Suppressor macrophage treated with lipopolysaccharide for 1 hour (primary cell): ENCODE measurements at regions not wholly inside any gene's neighbourhood (a gene's known extent, or its start where the extent isn't known, plus 50 kb on each side); places are given as distances from the start of the nearest gene placed in this dataset.
A peak's percentile ranks its signal among the peaks of the same experiment; 100 is the strongest.

Experiments used
- DNase-seq, 3 donors: peaks; one replicate each; pipeline ENCODE4 v3.0.0-alpha.2; 2020 to 2022

DNA sequence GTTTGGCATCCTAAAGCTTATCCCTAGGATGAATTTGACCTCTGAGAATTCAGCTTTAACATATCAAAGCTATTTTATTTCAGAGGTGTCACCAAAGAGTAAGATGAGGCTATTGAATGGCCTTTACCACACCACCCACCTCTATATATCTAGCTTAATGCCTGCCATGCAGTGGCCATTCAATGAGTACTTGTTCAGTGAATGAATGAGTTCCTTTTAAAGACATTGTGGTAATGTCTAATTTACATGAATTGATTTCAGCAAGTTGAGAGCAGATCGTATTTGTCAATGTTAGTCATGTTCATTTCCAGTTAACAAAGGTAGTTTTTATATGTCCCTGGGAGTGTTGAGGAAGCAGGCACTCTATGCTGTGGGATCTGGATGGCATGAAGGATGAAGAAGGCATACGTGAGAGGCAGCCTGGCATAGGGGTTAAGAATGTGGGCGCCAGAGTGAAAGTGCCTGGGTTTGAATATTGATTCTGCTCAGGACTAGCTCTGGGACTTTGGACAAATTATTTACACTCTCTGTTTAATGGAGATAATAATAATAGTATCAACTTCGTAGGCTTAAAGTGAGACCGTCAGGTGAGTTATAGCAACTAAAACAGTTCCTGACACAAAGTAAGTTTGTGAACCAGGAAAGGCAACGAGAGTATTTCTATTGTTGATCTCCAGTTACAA, 434.1 kb upstream of the CHST9 start:
- no peak for DNase-seq

DNA sequence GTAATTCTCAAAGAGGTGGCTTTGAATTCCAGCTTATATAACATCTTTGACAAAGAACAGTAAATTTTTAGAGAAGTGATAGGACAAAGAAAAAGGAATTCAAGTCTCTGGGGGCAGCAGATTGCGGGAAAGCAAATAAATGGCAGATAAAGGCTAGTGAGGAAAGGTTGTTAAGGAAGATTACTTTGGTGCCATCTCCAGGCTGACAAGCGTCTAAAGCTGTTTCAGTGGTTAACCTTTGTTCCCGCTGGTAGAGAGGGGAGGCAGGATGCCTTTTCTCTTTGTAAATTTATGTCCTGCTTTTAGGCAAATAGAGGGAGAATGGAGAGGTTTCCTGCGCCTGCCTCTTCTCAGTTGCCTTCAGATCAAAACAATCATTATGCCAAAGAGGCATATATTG, 431.2 kb upstream of the CHST9 start:
- DNase-seq = no peak

DNA sequence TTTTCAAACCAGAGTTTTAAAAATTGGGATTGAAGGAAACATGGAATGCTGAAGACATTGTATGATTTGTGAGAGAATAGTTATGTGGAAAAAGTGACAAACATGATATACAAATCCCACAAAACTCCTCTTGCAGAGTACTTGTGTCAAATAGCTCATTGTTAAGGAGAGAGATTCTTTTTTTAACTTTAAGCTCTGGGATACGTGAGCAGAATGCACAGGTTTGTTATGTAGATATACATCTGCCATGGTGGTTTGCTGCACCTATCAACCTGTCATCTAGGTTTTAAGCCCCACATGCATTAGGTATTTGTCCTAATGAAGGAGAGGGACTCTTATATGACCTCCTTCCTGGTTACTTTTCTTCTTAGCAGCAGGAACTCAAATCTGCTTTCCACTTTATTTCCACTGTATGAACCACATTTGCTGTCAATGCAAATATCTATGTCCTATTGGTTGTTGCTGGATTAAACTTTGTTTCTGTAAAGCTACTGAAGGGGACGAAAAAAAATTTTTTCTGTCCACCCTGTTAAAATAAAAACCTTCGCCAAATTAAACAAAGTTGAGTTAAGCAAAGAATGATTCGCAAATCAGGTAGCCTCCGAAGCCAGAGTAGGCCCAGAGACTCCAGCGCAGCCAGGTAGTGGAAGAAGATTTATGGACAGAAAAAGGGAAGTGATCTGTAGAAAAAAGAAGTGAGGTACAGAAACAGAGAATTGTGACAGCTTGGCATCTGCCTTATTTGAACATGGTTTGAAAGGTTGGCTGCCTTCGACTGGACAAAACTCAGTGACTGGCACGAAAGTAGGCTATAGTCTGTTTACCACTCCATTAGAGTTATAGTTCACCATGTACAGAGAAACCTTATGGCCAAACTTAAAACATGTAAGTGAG, 430.1 kb upstream of the CHST9 start:
- no peak for DNase-seq

DNA sequence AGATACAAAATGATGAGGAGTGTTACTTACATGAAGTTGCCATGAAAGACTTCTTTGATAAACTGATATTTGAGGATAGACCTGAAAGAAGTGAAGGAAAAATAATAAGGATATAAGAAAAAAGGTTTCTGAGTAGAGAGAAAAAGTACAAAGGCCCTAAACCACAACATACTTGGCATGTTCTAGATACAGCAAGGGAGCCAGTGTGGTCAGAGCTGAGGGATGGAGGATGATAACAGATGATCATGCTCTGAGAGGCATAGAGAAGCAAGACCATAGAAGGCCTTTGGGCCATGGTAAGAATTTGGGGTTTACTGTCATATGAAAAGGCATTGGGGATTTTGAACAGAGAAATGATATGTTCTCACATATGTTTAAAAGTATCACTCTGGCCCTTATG, 424.1 kb upstream of the CHST9 start:
- no peak for DNase-seq

DNA sequence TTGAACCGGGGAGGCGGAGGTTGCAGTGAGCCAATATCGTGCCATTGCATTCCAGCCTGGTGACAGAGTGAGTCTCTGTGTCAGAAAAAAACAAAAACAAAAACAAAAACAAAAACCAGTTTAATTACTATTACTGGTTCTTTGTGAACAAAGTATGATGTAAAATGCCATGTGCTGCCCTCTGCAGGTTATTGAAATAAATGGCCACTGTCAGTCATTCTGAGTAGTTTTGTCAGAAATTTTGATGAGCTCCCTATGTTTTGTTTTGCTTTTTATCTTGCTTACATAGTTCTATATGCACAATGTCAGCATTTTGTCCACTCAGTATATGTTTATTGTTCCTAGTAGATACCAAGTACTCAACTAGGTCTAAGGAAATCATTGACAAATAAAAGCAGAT, 423.6 kb upstream of the CHST9 start:
- peak in 2 of 3 donors; percentile 9 to 22 for DNase-seq

DNA sequence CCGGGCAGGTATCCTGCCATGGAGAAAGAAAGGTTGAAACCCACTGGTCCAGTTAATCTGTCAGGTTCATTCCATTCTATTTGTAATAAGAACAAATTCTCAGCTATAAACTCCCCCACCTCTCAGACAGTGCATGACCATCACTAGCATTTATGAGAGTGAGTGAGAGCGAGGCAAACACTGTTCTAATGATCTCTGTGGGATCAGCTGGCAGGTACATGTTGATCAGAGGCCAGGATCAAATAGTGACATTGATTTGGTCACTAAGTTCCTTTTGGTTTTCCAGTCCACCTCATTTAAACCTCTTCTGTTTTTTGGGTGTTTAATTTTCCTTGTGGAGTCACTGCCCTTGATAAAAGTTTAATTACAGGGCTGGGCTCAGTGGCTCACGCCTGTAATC, 423.1 kb upstream of the CHST9 start:
- no peak for DNase-seq

DNA sequence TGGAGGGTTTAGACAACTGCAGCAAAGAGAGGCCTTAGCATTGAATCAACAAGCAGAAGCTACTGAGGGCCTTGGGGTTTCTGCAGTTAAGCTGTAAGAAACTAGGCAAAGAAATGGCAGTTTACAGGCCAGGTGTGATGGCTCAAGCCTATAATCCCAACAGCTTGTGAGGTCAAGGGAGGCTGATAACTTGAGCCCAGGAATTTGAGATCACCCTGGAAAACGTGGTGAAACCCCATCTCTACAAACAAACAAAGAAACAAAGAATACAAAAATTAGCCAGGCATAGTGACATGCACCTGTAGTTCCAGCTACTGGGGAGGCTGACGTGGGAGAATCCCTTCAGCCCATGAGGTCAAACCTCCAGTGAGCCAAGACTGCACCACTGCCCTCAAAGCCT, 421.6 kb upstream of the CHST9 start:
- no peak for DNase-seq

DNA sequence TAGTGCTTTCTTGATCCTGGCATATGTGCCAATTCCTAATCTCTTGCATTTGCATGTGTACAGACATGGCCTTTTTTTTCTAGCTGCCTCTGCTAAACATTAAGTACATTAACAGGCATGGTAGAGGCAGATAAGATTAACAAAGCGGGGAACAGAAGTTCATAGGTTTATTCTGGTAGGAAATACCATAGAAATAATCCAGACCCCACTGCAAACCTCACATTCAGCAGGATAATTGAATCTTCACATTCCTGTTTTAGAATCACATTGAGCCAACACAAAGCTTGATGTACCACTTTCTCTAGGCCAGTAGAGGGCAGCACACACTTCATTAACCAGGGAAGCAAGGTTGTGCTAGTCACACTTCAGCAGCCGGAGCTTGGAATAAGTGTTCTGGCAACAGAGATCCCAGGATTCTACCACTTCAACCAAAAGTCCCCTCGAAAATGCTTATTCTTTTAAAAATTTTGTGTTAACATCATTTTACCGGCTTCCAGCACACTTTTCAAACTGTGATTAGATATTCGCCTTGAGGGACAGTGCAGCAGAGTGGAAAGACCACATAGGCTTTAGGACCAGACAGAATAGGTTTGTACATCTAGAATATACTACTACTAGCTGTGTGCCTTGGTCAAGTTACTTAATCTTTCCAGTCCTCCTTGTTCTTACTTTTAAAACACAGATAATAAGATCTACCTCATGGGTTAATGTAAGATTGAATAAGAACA, 420.2 kb upstream of the CHST9 start:
- DNase-seq = peak; percentile 51 to 72 (median 60)

DNA sequence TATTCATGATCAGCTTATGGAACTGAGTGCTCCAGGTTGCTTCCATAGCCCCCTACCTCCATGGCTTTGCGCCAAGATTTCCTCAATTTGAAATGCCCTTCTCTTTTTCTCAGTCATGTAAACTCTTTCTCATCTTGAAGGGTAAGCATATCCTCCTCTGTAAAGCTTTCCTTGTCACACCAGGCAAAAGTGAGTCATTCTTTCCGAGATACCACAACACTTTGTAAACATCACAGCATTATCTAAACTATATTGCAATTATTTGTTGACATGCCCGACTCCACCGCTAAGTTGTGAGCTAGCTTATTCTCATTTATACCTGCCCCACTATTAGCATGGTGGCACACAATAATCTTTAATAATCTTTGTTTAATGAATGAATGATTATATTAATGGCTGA, 419.5 kb upstream of the CHST9 start:
- no peak for DNase-seq

DNA sequence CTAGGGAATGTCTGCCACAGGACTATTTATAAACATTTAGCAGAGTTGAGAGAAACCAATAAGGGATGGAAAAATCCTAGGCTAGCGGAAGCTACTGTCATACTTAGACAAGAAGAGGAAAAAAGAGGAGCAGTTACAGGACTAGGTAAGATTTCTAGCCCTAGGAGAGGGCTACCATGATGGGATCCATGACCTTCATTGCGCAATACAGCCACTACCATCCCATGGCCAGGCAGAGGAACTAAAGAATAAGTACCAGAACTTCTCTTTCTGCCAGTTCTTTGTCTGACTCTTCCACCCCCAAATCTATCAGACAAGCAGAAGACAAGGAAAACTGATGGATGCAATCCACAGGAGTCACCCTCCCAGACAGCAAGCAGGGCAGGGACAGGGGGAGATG, 417.0 kb upstream of the CHST9 start:
- DNase-seq = no peak

DNA sequence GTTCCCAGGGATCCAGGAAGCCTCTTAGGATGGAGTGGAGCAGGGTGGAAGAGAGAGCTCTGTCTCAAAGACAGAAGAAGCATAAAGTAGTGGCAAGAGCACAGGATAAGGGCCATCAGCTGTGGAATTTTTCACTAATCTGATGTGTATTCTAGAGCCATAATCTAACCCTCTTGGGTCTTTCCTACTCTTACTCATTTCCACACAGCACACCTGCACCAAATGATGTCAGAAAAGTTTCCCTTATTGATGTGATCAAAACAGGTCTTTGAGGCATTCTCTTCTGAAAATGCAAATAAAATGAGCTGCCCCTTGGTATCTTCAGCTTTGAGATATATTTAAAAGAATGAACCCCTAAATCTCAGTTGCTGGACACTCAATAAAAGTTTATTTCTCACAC, 415.1 kb upstream of the CHST9 start:
- DNase-seq = no peak

DNA sequence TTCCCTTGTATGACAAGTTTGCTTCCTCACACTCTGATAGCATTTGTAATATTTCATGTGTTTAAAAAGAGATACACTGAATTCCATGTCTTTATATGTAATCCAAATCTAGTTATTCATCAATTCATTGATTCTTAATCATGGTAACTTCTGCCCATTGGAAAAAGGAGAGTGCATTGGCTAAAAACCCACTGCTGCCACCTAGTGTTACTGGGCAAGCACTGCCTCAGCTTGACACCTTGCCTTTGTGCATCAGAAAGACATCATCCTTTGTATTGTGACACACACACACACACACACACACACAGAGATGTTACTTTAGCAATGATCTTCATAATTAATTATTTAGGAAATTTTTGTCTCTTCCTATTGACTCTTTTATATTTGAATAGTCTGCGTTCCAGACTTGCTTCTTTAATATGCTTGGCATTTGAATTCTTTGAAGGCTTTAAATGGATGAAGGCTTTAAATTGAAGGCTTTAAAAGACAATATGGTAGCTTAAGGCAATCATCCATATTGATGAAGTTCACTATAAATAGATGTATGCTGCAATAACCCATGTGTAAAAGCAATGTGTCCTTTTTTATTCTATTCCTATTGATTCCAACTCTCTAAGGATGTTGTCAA, 414.2 kb upstream of the CHST9 start:
- peak; percentile 41 to 67 (median 64) for DNase-seq

DNA sequence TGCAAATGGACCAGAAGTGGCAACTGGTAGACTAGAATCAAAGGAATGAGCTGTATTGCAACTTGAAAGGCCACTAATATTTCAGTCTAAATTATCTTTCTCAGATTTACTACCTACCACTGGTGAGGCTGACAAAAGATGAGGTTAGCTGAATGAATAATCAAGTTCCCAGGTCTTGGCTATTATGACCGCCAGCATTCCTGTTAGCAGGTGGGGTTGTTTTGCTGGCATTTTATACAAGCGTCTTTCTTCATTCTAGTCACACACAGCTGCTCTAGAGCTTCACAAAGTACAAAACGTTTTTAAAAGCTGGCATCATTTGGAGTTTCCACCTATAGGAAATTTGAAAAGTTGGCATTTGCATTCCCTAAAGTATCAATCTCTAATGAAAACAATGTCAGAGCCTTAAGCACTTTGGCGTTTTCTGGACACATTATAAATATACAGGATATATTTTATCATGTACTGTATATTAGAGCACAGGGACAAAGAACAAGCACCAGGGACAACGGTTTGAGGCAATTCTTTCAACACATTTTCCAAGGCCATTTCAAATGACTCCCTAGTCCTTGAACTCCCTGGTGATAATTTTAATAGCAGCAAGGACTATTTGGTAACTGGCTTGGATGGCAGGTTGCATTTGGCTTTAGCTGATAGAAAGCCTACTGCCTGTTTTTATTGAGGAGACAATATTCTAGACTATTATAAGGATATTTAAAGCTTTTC, 410.2 kb upstream of the CHST9 start:
- no peak for DNase-seq

DNA sequence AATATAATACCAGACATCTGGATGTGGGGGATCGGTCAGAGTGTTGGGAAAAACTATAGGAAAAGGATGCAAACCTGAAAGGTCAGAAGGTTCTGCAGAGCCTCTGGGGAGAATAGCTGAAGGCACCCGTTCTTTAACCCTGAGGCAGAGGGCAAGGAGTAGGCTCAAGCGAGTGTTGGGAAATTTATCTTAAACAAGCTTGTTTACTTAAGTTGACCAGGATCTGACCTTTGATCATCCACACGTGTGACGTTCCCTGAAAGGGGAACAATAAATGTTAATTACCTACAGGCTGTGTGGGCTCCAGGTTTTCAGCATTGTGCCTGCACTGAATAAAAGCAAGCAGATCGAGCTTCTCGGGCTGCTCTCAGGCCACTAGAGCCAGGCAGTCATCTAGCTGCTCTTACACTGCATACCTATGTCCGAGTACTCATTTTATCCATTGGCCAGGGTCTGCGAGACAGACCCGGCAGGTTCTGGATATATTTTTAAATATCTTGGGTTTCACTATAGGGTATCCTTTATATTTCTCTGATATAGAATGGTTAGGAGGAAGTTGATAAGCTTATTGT, 400.6 kb upstream of the CHST9 start:
- DNase-seq = no peak

DNA sequence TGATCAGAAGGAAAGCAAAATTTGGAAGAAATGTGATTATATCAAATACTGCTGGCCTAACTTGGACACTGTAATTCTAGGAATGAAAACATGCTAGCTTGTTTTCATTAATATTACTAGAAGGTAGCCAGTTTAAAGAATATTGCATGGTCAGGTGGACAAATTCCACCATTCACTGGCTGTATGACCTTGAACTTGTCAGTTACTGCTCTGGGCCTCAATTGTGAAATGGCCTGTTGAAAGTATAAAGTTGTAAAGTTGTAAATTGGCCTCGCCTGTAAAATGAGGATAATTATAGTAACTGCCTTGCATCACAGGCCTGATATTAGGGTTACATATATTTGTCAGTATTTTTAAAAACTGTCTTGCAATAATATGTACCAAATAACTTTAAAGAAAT, 398.4 kb upstream of the CHST9 start:
- no peak for DNase-seq

DNA sequence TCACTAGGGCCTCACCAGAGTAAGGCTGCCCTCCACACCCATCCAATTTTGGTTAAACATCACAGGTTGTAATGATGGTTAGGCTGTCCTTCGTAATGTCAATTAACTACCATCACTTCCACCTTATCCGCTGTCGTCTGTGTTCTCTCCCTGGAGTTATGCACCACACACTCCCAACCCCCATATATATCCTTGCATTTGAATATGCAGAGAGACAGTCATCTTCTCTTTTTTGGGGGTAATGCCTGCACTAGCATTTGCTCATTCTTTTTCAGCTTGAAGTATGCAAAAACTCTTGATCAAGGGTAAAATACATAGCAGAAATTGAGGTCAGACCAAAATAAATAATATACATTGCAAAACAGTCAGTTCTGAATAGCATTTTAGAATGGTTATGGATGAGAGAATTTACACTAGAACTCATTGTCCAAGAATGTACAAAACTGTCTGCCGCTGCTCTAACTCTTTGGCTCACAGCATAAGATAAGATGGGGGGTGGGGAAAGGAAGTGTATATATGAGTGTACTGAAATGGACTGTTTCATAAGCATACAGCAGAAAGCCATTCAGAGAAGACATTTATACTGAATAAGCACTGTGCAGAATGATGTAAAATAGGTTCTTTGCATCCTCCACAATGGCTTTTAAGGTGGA, 397.8 kb upstream of the CHST9 start:
- DNase-seq = peak in 1 of 3 donors; percentile 6

DNA sequence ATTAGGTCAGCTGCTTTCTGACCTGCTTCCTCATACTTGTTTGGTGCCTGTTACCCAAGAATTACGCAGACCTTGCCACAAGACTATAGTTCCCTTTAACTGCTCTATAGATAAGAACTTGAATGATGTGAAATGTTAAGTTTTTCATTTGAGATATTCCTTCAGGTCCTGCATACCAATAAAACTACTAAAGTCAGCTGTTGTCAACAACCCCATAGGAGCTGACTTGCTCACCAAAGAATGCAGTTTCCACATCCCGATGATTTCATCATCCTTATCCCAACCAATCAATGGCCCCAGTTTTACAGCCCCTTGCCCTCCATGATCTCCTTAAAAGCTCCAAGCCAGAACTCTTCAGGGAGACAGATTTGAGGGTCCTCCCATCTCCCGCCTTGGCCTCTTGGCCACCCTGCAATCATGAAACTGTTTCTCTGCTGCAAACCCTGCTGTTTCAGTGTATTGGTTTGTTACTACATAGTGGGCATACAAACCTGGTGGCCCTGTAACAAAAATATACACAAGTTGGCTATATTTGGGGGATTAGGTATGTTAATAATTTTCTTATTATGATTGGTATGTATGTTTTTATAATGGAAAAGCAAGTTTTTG, 396.3 kb upstream of the CHST9 start:
- DNase-seq = peak in 1 of 3 donors; percentile 8

DNA sequence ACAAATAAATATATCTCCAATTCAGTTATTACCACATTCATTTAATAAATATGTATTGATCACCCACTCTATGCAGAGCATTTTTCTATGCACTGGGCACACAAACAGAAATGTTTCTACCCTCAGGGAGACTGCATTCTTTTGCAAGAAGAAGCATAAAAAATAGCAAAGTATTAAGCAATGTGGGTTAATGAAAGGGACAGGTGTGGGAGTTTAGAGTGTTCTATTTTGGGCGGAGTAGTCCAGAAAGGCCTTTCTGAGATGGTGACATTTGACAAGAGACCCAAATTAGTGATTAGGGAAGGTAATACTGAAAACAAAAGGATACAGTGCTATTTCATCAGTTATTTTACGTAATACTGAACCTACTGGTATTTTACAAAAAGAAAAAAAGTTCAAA, 394.3 kb upstream of the CHST9 start:
- DNase-seq = no peak

DNA sequence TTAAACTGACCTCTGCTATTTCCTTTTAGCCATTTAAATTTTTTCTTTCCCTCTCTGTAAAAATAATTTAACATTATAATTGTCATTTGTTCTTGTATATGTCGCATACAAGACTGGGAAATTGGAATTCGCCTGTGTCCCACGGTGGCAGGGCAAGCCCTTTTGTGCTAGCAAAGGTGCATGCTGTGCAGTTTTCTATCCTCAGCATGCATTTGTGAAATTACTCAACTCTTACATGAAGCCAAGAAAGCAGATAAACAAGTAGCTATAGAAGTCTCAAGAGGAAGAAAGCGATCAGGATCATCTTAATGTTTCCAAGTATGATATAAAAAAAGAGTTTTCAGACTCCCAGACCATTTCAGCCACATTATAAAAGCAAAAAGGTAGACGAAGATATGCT, 392.6 kb upstream of the CHST9 start:
- DNase-seq = no peak

DNA sequence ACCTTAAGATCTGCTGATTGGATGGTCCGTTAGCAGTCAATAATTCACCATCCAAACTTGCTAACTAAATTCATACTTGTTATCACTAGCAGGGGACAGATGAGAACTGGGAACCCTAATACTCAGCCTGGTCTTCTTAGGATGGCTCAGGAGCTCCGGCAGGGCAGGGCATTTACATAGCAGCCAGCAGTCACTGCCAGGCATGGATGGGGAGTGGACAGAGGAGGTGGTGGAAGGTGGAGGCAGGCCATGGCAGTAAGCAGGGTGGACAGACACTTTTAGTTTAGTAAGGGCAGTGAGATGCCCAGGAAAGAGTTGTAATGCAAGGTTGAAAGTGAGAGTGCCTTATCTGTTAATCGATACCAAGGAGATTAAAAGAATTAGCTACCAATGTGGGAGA, 392.2 kb upstream of the CHST9 start:
- DNase-seq = no peak

DNA sequence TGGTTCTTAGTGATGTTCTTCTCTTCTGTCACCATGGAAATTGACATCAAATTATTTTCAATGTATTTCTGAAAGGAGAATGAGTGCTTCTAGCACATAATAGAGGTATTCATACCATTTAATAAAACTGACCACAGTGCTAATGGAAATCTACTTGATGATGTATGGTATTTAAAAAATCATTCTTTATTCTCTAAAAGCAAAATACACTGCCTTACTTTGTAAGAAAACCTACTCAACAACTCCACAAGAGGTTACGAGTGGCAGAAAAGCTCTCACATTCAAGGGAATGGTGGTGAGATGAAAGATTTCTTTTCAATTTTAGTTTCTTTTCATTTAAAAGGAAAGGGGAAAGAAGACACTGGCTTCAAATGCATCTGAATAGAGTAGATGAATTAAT, 382.3 kb upstream of the CHST9 start:
- no peak for DNase-seq
